Stimulated activated CD4-positive, alpha-beta T cell treated with anti-CD3 and anti-CD28 coated beads, TNF-alpha, amount 100 ng/mL, for 4 hours (primary cell): ENCODE measurements at regions not wholly inside any gene's neighbourhood (a gene's known extent, or its start where the extent isn't known, plus 50 kb on each side); places are given as distances from the start of the nearest gene placed in this dataset.
"Not testable (repeated sequence)": the region's sequence is repeated elsewhere in the genome, so short reads cannot be mapped to it uniquely, and the experiment has no call there.

Experiments
- DNase-seq, 3 experiments: peaks; one replicate each; pipeline ENCODE4 v3.0.0-alpha.2; 2020; ENCODE audit warnings: low read depth in 3 of 3

DNA sequence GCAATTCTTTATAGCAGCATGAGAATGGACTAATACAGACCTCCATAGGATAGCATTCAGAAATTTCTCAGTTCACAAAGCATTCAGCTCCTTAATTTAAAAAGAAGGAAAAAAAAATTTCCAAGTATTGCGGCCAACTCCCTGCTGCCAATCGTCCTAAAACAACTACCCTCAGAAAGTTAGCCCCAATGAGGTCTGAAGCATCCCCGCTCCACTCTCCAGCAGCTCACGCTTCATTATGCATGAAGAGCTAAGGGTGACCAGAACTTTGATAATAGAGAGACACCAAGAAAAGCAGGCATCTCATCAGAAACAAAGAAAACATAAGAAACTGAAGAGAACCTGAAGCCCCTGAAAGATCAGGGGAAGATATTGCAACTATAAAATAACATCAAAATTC, 172.8 kb upstream of the NUDT4 start:
- no peak for DNase-seq

DNA sequence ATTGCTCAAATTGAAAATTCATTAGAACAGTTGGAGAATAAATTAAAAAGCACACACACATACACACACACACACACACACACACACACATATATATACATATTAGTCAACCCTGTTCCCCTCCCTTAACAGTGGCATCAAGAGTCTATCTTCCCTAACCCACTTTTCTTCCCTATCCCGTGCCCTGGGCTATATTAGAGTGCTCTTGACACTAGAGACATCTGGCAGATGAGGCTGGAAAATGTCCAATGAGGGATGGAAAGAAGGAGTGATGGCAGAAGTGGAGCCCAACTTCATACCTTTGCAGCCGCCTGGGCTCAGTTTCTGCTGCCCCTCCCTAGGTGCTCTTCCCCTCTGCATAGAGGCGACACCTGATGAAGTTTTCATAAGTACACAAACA, 172.4 kb upstream of the NUDT4 start:
- DNase-seq, result no peak

GRCh38 chr12:93208011-93208410, 169.7 kb upstream of the NUDT4 start:
- DNase-seq, result no peak

DNA sequence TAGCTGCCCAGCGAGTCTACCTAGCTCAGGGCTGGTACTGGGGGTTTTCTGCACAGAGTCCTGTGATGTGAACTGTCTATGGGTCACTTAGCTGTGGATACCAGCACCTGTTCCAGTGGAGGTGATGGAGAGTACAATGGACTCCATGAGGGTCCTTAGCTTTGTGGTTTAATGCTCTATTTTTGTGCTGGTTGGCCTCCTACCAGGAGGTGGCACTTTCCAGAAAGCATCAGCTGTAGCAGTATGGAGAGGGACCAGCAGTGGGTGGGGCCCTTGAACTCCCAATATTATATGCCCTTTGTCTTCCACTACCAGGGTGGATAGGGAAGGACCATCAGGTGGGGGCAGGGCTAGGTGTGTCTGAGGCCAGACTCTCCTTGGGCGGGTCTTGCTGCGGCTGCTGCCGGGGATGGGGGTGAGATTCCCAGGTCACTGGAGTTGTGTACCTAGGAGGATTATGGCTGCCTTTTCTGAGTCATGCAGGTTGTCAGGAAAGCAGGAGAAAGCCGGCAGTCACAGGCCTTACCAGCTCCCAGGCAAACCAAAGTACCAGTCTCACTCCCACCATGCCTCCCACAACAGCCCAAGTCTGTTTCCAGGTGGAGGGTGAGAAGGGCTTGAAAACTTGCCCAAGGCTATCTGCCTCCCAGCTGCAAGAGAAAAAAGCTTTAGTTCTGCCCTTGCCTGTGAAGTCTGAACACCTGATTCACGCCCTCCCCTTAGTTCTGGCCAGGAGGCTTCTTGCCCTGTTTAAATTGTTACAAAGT, 163.0 kb upstream of the NUDT4 start:
- no peak for DNase-seq

GRCh38 chr12:93215290-93215678, 162.4 kb upstream of the NUDT4 start:
- no peak for DNase-seq

DNA sequence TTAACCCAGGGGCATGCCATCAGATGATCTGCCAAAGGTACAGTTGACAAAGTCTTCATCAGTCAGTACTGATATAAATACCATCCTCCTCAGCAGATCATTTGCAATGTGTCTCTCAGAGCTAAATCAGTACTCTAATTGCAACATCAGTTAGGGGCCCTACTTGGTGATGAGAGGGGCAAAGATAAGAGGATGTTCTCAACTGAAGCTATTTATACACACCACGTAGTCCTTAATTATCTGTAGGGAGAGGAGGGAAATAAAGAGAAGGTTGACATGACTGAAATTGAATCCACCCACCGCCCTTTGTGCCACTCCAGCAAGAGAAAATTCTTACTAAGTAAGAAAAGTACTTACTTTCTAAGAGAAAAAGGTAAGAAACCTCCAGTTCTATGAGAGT, 157.8 kb upstream of the NUDT4 start:
- no peak for DNase-seq

DNA sequence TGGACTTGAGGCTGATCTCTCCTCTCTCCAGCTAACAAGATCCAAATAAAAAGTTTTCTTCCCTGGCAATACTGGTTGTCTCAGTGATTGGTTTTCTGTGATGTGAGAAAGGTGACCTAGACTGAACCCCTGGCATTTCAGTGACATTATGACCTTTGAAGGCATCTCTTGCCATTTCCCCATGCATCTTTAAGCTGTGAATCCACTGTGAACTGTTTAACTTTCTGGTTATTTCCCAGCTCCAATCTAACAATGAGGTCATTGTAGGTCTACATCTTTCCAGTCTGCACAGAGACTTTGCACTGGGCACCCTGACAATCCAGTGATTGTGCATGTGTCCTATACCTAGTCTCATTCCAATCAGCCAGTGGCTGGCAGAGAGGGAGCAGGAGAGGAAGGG, 155.9 kb upstream of the NUDT4 start:
- DNase-seq, result no peak

DNA sequence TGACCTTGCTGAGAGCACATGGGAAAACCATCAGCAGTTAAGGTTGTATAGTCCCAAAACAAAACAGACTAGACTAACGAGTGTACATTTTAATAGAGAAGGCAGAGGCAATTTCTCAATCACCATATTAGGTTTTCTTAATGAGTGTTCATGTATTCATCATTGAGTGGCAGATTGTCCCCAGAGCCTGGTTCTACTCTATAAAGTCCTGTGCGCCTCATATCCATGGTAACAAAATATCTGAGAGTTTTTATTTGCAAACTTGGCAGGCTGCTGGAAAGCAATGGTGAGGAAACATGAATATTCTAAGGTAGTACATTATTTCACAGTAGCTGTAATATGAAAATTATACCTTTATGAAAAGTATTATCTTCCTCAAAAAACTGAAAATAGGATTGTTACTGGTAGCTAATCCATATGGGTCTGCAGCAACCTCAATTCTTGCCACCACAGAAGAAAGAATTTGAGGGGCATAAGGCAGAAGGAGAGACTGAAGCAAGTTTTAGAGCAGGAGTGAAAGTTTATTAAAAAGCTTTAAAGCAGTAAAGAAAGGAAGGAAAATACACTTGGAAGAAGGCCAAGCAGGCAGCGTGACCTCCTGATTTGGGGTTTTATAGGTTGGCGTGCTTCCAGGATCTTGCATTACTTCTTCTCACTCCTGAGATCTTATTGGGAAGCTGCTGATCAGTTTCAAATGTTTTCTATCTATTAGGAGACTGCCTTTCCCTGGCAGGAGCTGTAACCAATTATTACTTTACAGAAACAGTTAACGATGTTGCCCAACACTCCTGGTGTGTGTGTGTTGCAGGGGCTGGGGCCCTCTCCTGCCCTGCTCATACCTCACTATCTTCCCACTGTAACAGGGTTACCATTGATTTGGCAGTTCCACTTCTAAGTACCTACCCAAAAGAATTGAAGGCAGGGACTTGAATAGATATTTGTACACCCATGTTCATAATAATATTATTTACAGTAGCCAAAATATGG, 154.0 kb upstream of the NUDT4 start:
- no peak for DNase-seq

DNA sequence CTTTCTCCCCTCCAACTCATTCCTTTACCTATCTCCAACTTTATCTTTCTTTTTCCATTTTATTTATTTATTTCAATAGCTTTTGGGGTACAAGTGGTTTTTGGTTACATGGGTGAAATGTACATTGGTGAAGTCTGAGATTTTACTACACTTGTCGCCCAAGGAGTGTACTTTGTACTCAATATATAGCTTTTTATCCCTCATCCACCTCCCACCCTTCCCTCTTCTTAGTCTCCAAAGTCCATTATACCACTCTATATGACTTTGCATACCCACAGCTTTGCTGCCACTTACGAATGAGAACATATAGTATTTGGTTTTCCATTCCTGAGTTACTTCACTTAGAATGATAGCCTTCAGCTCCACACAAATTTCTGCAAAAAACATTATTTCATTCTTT, 152.6 kb upstream of the NUDT4 start:
- DNase-seq, result no peak

- no peak for DNase-seq
These were observed 151.4 kb upstream of the NUDT4 start for GRCh38 chr12:93226361-93226760.

DNA sequence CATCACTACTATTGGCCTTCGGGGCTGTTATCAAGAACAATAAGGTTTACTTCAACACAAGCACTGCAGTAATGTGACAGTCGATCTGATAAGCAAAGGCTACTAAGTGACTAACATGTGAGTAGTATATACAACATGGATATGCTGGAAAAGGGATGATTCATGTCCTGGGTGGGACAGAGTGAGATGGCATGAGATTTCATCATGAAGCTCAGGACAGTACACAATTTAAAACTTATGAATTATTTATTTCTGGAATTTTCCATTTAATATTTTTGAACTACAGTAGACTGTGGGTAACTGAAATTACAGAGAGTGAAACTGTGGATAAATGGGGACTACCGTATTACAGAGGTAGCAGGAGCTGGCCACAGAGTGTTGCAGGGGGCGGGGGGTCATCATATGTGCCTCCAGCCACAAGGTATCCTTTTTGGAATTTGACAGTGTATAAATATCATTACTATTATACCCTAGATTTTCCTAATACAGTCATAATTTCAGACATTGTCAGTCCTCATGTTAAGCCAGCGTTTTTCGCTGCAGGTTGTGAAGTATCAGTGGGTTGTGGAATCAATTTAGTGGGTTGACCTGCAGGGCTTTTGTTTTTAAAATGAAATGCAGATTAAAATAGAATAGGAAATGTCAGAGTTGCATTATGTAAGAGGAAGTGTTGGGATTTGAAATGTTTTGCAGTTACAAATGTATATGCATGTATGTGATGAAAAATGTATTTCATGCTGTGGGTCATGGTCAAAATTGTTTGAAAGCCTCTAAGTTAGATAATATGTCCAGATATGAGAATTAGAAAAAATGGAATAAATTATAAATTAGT, 148.0 kb upstream of the NUDT4 start:
- no peak for DNase-seq

DNA sequence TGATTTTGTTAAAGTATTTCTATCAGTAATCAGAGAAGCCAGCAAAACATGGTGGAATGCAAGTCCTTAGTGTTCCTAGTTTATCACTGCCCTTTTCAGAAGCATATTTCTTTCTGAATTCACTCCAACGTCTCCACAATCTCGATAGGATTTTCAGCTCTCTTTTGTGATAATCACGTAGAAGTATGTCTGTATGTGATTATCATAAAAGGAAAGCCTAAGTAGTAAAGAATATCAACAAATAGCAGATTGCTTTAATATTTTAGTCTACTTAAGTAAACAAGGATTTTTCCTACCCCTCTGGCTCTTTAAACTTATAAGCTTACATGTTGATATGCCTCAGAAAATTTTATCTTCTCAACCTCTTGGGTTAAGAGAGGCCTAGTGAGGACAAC, 147.4 kb upstream of the NUDT4 start:
- DNase-seq, result no peak

DNA sequence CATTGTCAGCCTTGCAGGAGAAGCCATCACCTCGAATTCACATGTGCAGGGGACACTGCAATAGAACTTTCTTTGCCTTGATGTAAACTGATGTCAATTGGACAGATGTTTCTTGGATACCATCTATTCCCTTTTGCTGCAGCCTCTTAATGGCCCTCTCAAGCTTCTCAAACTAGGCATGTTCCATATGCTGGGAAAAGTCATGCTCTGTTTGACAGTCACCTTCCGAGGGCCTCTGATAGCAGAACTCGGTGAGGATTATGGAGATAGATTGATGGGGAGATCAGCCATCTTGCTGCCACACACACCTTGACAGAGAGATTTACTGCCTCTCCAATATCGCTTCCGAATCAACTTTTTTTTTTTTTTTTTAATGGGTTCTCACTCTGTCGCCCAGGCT, 145.8 kb upstream of the NUDT4 start:
- DNase-seq, result no peak

DNA sequence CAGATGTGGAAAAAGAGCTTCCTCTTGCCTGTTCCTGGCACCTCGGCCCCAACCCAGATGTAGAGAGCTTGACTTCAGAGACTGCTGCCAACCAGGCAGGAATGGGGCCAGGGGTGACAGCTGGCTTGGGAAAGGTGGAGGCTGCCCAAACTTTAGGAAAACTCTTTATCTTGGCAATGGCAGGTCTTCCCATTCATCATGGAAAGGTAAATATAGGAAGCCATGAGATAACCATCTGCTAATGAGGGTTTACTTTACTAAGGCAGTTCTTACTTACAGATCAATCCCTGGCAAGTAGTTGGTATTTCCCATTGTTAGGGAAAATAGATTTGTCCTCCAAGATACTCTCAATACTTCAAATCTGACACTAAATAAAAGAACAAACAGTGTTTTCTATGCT, 143.1 kb upstream of the NUDT4 start:
- no peak for DNase-seq

DNA sequence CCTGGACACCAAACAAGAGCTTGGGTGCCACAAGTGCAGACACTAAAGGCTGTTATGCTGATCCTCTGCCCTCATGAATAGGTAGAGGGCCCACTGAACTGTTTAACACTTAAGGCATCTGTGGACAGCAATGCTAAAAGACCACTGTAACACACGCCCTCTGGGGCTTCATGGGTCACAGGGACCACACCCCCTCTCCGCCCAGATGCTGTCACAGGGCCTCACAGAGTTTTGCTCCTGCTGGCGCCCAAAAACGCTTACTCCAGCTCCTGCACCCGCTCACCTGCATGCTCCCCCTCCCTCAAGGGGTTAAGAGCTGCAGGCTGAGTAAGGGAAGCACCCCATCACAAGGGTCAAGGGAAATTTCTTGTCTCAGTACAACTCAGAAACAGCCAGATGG, 141.8 kb upstream of the NUDT4 start:
- DNase-seq, result no peak

DNA sequence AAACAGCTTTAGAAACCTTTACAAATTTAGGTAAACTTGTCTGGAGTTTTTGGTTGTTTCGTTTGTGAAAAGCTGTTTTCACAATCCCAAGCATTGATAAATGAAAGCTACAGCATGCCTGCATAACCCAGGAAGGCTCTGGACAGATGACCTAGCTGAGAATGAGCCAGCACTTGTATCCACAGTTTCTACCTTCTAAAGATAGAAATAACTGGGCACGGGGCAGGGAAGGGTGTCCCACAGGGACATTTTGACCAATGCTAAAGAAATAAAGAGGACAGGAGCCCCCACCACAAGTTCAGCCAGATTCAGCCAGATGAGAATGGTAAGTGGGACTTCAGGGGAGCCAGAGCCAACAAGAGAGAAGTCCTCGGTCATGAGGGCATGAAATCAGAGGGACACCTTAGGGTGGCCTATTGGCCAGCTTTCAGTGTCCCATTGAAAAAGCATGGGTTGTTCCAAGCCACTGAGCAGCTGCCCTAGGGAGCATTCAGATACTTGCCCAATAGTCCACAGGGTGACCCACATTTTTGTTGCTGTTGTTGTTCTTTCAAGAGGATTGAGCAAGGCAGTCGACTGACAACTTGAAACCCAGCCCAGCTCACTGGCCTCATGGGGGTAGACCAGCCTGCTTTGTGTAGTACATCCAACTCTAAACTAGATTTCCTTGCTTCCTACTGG, 140.3 kb upstream of the NUDT4 start:
- DNase-seq, result no peak

- DNase-seq, result not testable (repeated sequence)
These were observed 139.0 kb upstream of the NUDT4 start for GRCh38 chr12:93238512-93239262.

GRCh38 chr12:93239789-93240188, 137.9 kb upstream of the NUDT4 start:
- not testable (repeated sequence) for DNase-seq

- no peak for DNase-seq
These were observed 135.4 kb upstream of the NUDT4 start for GRCh38 chr12:93242154-93242972.

GRCh38 chr12:93243382-93243688, 134.4 kb upstream of the NUDT4 start:
- DNase-seq, result no peak
